IMR-90 (cell line): ENCODE measurements at regions not wholly inside any gene's neighbourhood (a gene's known extent, or its start where the extent isn't known, plus 50 kb on each side); places are given as distances from the start of the nearest gene placed in this dataset.

Experiments
- ATAC-seq: fragments of 200-7000 bp; cut with Tn5 transposase; 2 replicates; pipeline ENCODE4 v1.9.1; 2020; ENCODE audit warnings: low read depth, mild to moderate bottlenecking, moderate library complexity
- BruUV-seq: library from RNA; stranded (reverse); fragments of 400-500 nt; replicated peaks from 2 replicates; lab custom pipeline; 2021; lab: Mats Ljungman, UMichigan
- CTCF ChIA-PET: fragments of 300-600 bp; formaldehyde crosslinking; extraction: SDS; loops from one replicate; lab custom pipeline; 2021; ENCODE audit warnings: antibody characterized with exemption; lab: Yijun Ruan, JAX
- POLR2A ChIA-PET: fragments of 300-600 bp; sonication (Branson Sonifier 250); formaldehyde crosslinking; loops from one replicate; lab custom pipeline; 2022; ENCODE audit warnings: antibody characterized with exemption; ENCODE audit not compliant: unreplicated experiment; lab: Charles Lee
- DNase-seq: peaks from one replicate; pipeline ENCODE4 v3.0.0; 2013
- H2AFZ ChIP-seq: replicated peaks from 2 replicates; pipeline ENCODE3; 2013; ENCODE audit warnings: low read length, mild to moderate bottlenecking; ENCODE audit not compliant: poor library complexity
- H2AK5ac ChIP-seq: 2 replicates; pipeline ENCODE4 v1.6.1; 2013; ENCODE audit warnings: low read depth, low read length, inconsistent platforms
- H2AK9ac ChIP-seq: replicated peaks from 2 replicates; pipeline ENCODE3; 2013; ENCODE audit warnings: mild to moderate bottlenecking, low read depth, low read length, moderate library complexity; ENCODE audit not compliant: poor library complexity
- H2BK120ac ChIP-seq: 2 replicates; pipeline ENCODE4 v1.6.1; 2013; ENCODE audit warnings: low read depth, low read length, inconsistent platforms
- H2BK15ac ChIP-seq: 3 replicates; pipeline ENCODE4 v1.6.1; 2013; ENCODE audit warnings: low read depth, low read length, inconsistent platforms
- H2BK20ac ChIP-seq: 2 replicates; pipeline ENCODE4 v1.6.1; 2013; ENCODE audit warnings: low read depth, mild to moderate bottlenecking, inconsistent platforms, low read length, moderate library complexity
- H2BK5ac ChIP-seq: 2 replicates; pipeline ENCODE4 v1.6.1; 2013; ENCODE audit warnings: mild to moderate bottlenecking, low read depth, low read length, inconsistent platforms; ENCODE audit not compliant: poor library complexity, severe bottlenecking
- H3K14ac ChIP-seq: replicated peaks from 2 replicates; pipeline ENCODE4 v1.6.1; 2013; ENCODE audit warnings: low read depth, low read length, inconsistent platforms
- H3K18ac ChIP-seq: 2 replicates; pipeline ENCODE4 v1.6.1; 2013; ENCODE audit warnings: low read depth, low read length, control low read depth
- H3K23ac ChIP-seq: 2 replicates; pipeline ENCODE4 v1.6.1; 2013; ENCODE audit warnings: low read depth, low read length, inconsistent platforms
- H3K27ac ChIP-seq: 2 replicates; pipeline ENCODE4 v1.5.1; 2013; ENCODE audit warnings: mild to moderate bottlenecking, control low read depth, low read length; ENCODE audit not compliant: insufficient read depth
- H3K27me3 ChIP-seq: 2 replicates; pipeline ENCODE4 v1.6.1; 2013; ENCODE audit warnings: low read length; ENCODE audit not compliant: control insufficient read depth, insufficient read depth
- H3K36me3 ChIP-seq: 2 replicates; pipeline ENCODE4 v1.6.1; 2013; ENCODE audit warnings: low read length, mixed read lengths; ENCODE audit not compliant: control insufficient read depth, insufficient read depth
- H3K4ac ChIP-seq: 2 replicates; pipeline ENCODE4 v1.6.1; 2013; ENCODE audit warnings: low read depth, low read length, inconsistent platforms
- H3K4me1 ChIP-seq: 2 replicates; pipeline ENCODE4 v1.6.1; 2013; ENCODE audit warnings: low read length, mixed read lengths; ENCODE audit not compliant: control insufficient read depth, insufficient read depth
- H3K4me2 ChIP-seq: 2 replicates; pipeline ENCODE4 v1.6.1; 2013; ENCODE audit warnings: low read depth, mild to moderate bottlenecking, control low read depth, low read length, moderate library complexity
- H3K4me3 ChIP-seq: 2 replicates; pipeline ENCODE4 v1.5.1; 2013; ENCODE audit warnings: low read depth, mild to moderate bottlenecking, control low read depth, low read length, moderate library complexity; ENCODE audit not compliant: insufficient read depth
- H3K56ac ChIP-seq: 2 replicates; pipeline ENCODE4 v1.6.1; 2013; ENCODE audit warnings: low read length, inconsistent platforms; ENCODE audit not compliant: insufficient read depth; ENCODE audit errors: extremely low read depth
- H3K79me1 ChIP-seq, 2 experiments: 2 replicates each; pipeline ENCODE4 v1.6.1; 2013; ENCODE audit warnings: low read length in 2 of 2, inconsistent platforms in 1 of 2, low read depth in 1 of 2
- H3K9ac ChIP-seq: 2 replicates; pipeline ENCODE4 v1.6.1; 2013; ENCODE audit warnings: low read depth, low read length, control low read depth
- H3K9me1 ChIP-seq: 2 replicates; pipeline ENCODE4 v1.6.1; 2013; ENCODE audit warnings: low read length, inconsistent platforms; ENCODE audit not compliant: insufficient read depth
- H3K9me3 ChIP-seq: 2 replicates; pipeline ENCODE4 v1.6.1; 2013; ENCODE audit warnings: low read length; ENCODE audit not compliant: control insufficient read depth, insufficient read depth
- H4K20me1 ChIP-seq: 2 replicates; pipeline ENCODE4 v1.6.1; 2013; ENCODE audit warnings: low read length, inconsistent platforms; ENCODE audit not compliant: insufficient read depth
- H4K5ac ChIP-seq: 2 replicates; pipeline ENCODE4 v1.6.1; 2013; ENCODE audit warnings: mild to moderate bottlenecking, low read depth, low read length, control low read depth
- H4K8ac ChIP-seq, 2 experiments: 2 replicates each; pipeline ENCODE4 v1.6.1; 2013; ENCODE audit warnings: low read depth in 2 of 2, low read length in 2 of 2, control low read depth in 1 of 2, inconsistent platforms in 1 of 2
- H4K91ac ChIP-seq: 2 replicates; pipeline ENCODE4 v1.6.1; 2013; ENCODE audit warnings: low read depth, low read length, inconsistent platforms; ENCODE audit not compliant: insufficient read depth
- CHD1 ChIP-seq: IDR thresholded peaks from 2 replicates; pipeline ENCODE4 v1.6.1; 2012; ENCODE audit warnings: low read depth, low read length, improper control_type of control experiment
- RAD21 ChIP-seq: IDR thresholded peaks from 2 replicates; pipeline ENCODE4 v1.6.1; 2012; ENCODE audit warnings: low read length, improper control_type of control experiment
- WGBS, 2 experiments: methylation state at CpG; one replicate each; pipeline versions ENCODE4 v1.1.5 to v1.1.7; 2013; ENCODE audit warnings: missing lambda C conversion rate in 2 of 2; ENCODE audit not compliant: insufficient read length in 1 of 2; ENCODE audit errors: extremely low coverage in 2 of 2; 5-methylcytosine and 5-hydroxymethylcytosine counted together
- dilution Hi-C: fragments of 300-500 bp; cut with HindIII; formaldehyde crosslinking; loops from one replicate; pipeline ENCODE4 v1.14.3; 2018; ENCODE audit warnings: low sequenced_read_pairs; ENCODE audit not compliant: unreplicated experiment
- in situ Hi-C: fragments of 300-500 bp; cut with MboI; formaldehyde crosslinking; loops from 3 replicates; pipeline ENCODE4 v1.14.3; 2019; ENCODE audit warnings: low sequenced_read_pairs, inconsistent platforms, mixed read lengths
- intact Hi-C: fragments of 100-400 bp; cut with micrococcal nuclease; formaldehyde crosslinking; loops from 2 replicates; pipeline ENCODE4 v1.10.0; 2022
- TF ChIP-seq, protein P1 (sequence below): fragments of 150-350 bp; IDR thresholded peaks from 2 replicates; pipeline ENCODE4 v1.6.1; 2016; ENCODE audit warnings: low read depth, mild to moderate bottlenecking, low read length, moderate library complexity, borderline replicate concordance

DNA sequence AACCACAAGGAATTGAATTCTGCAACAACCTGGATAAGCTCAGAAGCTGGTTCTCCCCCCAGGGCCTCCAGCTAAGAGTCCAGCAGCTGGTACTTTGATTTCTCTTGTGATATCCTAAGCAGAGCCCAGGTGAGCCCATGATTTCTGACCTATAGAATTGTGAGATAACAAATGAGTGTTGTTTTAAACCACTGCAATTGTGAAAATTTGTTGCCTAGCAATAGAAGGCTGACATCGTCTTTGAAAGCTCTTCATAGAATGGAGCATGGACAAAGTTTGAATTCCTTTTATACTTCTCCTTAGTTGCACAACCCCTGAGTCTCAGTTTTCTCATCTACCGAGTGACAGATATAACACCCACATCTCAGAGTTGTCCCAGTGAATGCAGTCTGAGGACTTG, 129.9 kb downstream of the TEX36 start:
- H3K27ac ChIP-seq = no peak overlapping the region
- H4K5ac ChIP-seq = no peak overlapping the region
- no TSS peak for BruUV-seq
- H3K36me3 ChIP-seq = no peaks in the 10 kb centered on the region
- H3K4me3 ChIP-seq = no peak overlapping the region
- no peaks in the 10 kb centered on the region for H3K9me1 ChIP-seq
- H2BK5ac ChIP-seq = no peak overlapping the region
- no peak overlapping the region for H4K91ac ChIP-seq
- H2BK120ac ChIP-seq = no peak overlapping the region
- no peaks in the 10 kb centered on the region for H3K9me3 ChIP-seq
- no peaks in the 10 kb centered on the region; the same call in 1 of the 2 replicates for H3K27me3 ChIP-seq
- intact Hi-C loops = no loop called here
- no peak overlapping the region for H3K18ac ChIP-seq
- no CpG with 5 or more reads among the region's 2 CpGs for WGBS, 2 experiments
- no peak overlapping the region for H3K9ac ChIP-seq
- H3K23ac ChIP-seq = no peak overlapping the region
- TF ChIP-seq CHD1 (no peak), RAD21 (no peak)
- TF ChIP-seq, protein P1, sequence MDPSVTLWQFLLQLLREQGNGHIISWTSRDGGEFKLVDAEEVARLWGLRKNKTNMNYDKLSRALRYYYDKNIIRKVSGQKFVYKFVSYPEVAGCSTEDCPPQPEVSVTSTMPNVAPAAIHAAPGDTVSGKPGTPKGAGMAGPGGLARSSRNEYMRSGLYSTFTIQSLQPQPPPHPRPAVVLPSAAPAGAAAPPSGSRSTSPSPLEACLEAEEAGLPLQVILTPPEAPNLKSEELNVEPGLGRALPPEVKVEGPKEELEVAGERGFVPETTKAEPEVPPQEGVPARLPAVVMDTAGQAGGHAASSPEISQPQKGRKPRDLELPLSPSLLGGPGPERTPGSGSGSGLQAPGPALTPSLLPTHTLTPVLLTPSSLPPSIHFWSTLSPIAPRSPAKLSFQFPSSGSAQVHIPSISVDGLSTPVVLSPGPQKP = no peak
- no peak overlapping the region for H3K56ac ChIP-seq
- no peak overlapping the region for H2BK20ac ChIP-seq
- dilution Hi-C loops = no loop called here
- no peaks in the 10 kb centered on the region for H3K79me1 ChIP-seq
- ChIA-PET CTCF (no interaction called here), POLR2A (no interaction called here)
- in situ Hi-C loops = no loop called here
- no peak overlapping the region for H2AFZ ChIP-seq
- H4K20me1 ChIP-seq = no peaks in the 10 kb centered on the region
- ATAC-seq (no peak), DNase-seq (no peak)
- H2AK5ac ChIP-seq = no peak overlapping the region
- H3K14ac ChIP-seq = no peak overlapping the region
- H2AK9ac ChIP-seq = no peak overlapping the region
- no peak overlapping the region for H2BK15ac ChIP-seq
- H3K4me2 ChIP-seq = no peak overlapping the region
- no peak overlapping the region for H3K4ac ChIP-seq
- no peak overlapping the region for H4K8ac ChIP-seq
- no peaks in the 10 kb centered on the region for H3K4me1 ChIP-seq
